GM21360 (cell line): ENCODE measurements at regions not wholly inside any gene's neighbourhood (a gene's known extent, or its start where the extent isn't known, plus 50 kb on each side); places are given as distances from the start of the nearest gene placed in this dataset.
"Not testable (repeated sequence)": the region's sequence is repeated elsewhere in the genome, so short reads cannot be mapped to it uniquely, and the experiment has no call there.

Experiments
- ATAC-seq: cut with Tn5 transposase; IDR thresholded peaks from one replicate; pipeline ENCODE4 v1.9.1; 2021; ENCODE audit warnings: mild to moderate bottlenecking, moderate library complexity; ENCODE audit not compliant: unreplicated experiment

DNA sequence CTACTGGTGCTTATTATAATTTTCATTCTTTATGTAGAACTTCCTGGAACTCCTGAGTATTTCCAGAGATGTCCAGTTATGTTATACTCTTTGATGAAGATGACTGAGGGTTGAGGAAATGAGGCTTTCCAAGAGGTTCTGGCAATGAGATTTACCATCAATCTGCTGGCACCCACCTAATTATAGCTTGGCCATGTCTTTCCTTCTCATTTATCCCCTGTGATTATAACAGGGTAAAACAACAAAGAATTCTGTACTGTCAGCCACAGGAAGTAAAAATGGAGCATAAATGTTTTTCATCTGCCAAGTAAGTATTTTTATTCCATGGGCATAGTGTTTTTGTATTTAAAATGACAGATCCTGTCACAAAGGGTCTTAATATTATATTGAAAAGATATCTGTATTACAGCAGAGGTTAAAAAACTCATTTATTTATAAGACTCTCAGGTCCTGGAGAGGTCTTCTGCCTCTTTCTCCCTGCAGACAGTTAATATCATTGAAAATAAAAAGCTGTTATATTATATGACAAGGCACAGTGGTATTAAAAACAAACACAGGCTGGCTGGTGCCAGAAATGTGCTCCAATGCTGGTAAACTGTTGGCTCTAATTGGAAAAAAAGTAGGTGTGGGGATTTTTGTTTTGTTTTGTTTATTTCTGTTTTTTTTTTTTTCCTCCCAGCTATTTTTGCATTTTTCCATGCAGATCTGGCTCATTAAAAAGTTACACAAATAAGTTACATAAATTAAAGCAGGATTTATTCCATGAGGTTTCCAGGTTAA lies 1764.1 kb upstream of the CELF4 start:
- no peak for ATAC-seq

DNA sequence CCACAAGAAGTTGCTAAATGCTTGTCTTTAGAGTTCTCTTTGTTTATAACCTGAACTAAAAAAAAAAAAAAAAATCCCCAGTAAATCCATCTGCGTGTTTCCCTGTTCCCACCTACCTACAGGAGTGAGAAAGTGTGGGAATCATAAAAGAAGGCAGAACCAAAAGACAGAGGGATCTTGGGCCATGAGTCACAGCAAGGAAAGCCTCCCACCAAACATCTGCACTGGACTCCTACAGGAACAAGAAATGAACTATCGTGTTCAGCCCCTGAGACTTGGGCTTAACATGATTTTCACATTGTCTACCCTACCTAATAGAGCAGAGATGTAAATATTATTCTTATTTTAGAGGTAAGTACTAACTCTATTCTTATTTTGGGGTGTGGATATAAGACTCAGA lies 1761.2 kb upstream of the CELF4 start:
- no peak for ATAC-seq

DNA sequence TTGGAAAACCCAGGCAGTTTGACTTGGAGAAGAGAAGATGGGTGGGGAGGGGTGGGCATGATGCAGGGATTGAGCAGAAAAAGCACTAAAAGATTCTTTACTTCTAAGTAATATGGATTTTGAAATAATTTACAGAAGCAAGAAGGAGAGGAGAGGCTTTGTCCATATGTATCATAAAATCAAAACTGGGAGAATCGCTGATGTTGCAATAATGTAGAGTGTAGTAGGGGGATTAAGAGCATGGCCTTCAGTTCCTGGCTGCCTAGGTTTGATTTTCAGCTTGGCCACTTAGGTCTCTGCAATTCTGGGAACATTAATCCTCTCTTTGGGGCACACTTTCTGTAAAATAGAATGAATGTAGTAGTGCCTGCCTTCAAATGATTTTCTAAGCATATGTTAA lies 1760.4 kb upstream of the CELF4 start:
- no peak for ATAC-seq

DNA sequence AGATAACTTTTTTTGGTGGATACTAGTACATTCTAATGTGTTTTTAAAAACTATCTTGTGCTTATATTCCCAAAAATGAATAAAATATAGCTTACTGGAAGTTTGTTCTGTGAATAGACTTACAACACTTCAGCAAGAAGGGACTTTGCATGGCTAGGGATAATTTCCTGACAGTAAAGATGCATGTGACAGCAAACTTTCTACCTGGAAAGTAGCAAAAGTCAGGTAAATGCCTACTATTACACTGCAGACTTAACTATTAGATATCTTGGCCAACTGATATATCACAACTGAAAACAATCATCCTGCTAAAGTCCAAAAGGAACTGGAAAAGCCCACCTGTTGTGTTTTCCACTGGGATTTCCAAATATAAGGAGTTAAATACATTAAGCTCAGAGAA lies 1753.5 kb upstream of the CELF4 start:
- ATAC-seq, result no peak

DNA sequence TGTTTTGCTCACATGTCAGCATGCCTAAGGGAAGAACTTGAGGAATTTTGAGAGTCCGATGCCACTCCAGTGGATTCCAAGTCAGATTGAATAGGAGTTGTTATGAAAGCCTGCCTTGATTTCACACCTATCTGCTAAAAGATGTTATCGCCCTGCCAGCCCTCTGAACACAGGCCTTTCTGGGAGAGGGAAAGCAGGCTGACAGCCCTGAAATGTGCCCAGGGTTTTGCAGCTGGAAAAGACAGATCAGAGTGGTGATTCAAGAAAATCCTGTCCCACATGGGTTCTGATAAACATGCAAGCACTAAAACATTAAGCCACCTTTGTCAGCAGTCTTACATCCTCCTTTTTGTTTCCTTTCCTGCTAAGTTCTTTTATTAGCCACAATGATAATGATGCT lies 1752.9 kb upstream of the CELF4 start:
- no peak for ATAC-seq

DNA sequence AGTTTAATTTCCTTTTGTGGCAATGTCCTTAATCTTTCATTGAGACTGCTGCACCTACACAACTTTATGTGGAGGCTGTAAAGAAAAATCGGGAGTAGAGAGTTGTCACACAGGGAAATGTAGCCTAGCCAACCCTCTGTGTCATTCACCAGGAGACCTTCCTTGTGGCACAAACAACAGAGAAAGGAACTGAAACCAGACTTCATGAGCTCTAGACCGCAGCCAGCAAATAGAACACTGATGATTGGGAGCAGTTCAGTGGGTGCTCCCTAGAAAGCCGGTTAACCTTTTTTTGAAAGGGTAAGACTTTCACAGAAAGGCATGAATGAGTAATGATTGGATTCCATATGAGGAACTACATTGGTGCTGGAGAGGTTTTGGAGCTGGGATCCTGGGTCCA lies 1752.4 kb upstream of the CELF4 start:
- ATAC-seq, result peak; percentile 49

DNA sequence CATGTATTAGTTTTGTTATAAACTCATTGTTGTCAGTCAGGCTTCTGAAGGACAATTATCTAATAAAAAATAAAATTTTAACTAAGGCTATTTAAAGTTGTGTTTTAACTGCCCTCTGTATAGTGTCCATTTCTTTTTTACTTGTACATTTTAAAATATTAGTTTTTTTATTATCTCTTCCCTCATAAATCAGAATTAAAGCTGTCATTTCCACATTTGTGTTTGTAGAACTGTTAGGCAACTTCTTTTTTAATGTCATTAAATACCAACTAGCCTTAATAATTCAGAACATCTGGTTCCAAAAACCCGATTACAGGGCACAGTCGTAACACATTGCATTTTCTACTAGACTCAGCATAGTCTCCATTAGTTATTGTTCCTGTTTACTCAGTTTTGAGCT lies 1749.0 kb upstream of the CELF4 start:
- ATAC-seq, result no peak

DNA sequence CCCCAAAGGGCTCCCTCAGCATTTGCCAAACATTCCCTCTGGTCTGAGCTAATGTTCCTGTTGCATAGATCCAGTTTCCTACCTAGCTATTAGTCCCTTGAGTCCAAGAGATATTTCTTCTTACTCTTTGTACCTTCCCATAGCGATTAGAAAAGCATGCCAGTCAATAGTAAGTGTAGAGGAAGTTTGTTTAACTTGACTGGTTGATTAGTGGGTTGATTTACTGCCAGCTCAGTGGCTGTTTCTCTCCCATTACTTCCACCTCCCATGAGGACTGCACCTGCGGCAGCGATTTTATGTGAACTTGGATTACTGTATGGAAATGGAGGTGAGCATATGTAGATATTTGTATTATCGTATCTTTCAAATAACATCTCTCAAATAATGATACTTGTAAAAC lies 1748.4 kb upstream of the CELF4 start:
- ATAC-seq, result no peak

DNA sequence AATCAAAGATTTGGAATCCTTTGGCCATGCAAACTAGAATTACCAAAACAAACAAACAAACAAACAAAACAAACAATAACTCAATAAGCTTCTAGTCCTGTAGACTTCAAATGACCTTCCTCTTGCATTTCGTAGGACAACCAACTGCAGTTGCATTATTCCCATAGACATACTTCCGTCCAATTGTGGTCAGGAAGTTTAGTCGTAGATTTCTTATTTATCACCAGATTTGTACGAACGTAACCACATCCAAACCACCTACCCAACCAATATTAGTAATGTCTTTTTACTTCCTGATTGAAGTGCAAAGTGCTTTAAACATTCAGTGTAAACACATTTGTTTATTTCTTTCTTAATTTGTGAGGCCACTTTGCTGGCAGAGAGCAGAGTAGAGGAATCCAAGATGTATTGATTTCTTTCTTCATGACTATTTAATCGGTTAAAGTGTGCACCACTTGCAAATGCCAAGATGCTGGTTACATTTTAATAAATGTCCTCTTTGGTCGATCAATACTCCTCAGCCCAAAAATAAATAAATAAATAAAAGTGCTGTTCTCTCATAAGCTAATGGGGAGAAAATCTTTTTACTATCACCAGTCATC lies 1745.6 kb upstream of the CELF4 start:
- ATAC-seq, result no peak

DNA sequence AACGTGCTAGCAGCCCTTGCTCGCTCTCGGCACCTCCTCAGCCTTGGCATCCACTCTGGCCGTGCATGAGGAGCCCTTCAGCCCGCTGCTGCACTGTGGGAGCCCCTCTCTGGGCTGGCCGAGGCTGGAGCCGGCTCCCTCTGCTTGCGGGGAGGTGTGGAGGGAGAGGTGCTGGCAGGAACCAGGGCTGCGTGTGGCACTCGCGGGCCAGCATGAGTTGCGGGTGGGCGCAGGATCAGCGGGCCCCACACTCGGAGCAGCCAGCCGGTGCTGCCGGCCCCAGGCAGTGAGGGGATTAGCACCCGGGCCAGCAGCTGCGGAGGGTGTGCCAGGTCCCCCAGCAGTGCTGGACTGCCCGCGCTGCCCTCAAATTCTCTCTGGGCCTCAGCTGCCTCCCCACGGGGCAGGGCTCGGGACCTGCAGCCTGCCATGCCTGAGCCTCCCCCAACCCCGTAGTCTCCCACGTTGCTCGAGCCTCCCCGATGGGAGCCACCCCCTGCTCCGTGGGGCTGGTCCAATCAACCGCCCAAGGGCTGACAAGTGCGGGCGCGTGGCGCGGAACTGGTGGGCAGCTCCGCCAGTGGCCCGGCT lies 1743.4 kb upstream of the CELF4 start:
- ATAC-seq, result not testable (repeated sequence)

DNA sequence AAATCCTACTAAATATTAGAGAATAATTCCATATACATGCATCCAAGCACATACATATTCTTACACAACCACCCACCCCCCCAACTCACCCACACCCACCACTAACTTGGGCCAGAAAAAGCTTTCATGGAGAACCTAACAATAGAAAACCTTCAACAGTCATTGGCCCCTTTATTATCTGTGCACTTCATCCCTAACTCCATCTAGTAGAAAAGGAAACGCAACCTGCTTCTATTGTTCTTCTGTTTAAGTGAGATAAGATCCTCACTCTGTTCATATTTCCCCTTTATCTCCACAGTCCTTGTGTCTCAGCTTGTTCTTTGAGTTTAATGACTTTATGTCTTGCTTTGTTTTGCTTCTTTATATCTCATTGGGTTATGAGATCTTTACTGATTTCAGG lies 1740.2 kb upstream of the CELF4 start:
- ATAC-seq, result no peak

DNA sequence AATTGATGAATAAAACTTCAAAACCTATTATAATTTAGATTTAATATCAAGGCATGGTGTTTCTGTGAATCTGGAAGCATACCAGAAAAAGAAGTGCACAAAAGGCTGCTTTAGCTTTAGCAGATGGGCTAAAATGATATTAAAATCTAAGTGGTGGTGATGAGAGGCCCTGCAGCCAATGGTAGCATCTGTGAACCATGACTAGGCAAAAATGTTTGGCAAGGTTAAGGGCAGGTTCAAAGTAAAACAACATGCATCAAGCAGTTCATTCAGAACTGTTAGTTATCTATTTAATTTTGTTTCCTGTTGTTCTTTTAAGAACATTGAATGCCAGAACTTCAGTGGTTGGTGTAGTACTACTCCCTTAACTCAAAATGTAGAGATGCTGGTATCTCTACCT lies 1736.9 kb upstream of the CELF4 start:
- no peak for ATAC-seq

DNA sequence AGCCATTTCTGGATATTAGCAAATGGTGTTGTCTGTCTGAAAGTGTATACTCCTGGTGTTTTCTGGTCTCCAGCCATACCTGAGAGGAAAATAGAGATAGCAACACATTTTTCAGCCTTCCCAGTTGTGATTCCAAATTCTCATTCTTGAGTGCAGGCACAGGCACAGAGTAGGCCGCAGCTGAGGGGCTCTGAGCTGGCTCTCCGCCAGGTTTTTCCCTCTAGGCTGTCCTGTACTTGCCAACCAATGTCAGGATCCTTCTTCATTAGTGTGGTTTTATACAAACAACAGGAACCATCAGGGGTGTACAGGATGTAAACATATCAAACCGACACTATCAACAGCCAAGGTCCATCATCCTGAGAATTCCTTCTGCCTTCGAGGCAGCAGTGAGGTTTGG lies 1733.6 kb upstream of the CELF4 start:
- ATAC-seq, result no peak

DNA sequence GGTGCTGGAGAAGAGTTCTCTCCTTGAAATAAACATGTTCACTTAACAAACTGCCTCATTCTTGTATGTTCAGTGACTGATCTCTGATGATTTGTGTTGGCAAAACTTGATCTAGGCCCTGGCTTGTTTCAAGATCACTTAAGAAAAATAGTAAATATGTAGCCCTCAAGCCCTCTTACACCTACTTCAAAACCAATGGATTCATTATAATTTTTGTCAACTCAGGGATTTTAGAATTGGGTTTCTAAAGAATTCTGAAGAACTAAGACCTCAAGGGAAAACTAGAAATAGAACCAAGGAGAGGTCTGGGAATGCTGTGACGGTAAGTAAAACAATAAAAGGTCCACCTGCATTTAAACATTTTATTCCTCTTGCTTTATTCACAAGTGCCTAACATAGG lies 1731.6 kb upstream of the CELF4 start:
- no peak for ATAC-seq

DNA sequence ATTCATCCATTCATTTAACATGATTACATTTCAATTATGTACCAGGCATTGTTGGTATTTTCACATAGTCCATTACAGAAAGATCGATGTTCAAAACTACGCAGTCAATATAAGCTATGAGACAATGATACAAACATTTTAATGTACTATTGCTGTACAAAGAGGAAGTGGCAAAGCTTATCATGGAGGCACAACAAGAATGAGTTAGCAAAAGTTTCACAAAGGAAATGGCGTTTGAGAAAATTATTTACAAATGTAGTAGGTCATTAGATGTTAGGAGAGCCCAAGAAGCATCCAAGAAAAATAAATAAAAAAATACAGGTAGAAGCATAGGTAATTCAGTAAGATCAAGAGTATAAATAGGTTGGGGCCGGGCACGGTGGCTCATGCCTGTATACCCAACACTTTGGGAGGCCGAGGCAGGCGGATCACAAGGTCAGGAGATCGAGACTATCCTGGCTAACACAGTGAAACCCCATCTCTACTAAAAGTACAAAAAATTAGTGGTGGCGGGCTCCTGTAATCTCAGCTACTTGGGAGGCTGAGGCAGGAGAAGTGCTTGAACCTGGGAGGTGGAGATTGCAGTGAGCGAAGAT lies 1730.8 kb upstream of the CELF4 start:
- ATAC-seq, result no peak

DNA sequence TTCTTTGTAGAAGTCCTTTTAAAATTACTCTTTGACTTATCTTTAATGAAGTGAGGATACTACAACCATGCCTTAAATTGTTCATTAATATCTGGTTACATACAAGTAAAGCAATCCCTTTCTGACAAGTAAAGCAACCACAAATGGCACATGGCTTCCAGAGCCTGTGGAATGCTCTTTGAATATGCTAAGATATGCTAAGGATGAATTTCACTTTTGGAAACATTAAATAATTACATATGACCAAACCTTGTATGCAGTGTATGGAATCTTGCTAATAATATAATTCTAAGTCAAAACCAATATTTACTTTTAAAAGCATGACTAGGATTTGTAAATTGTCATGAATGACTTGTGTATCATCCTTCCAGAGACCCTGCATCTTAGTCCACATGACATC lies 1711.2 kb upstream of the CELF4 start:
- no peak for ATAC-seq

DNA sequence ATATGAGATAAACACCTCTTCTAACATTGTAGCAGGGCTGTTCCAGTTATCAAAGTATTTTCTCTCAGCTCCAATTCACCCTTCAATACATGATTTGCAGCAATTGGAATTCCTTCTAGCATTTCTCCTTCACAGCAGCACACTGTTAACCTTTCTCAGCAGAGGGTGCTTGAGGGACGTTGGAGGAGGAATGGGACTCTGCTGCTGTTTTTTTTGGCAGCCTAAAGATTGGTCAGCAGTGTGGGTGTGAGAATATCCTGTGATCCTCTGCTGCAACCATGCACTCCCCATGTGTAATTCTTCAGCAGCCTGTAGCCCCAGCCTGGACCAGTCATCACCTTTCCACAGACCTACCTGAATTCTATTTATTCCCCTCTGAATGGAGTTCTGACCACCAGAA lies 1708.9 kb upstream of the CELF4 start:
- no peak for ATAC-seq

DNA sequence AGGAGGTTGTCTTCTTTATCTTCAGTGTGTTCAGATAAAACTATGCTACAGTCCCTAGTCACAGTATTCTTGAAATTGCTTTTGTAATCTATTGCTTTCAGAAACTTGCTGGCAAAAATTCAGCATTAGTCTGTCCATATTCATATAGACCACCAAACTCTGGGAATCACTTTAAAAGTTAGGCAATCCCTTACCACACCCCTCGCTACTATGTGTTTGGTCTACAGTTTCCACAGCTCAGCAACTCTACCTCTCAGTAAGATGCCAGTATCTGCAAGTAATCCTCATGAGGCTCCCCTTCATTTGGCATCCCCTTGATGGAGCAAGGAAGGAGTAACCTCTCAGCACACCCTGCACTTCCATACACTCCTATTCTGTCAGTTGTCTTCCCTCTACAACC lies 1706.6 kb upstream of the CELF4 start:
- ATAC-seq, result no peak

DNA sequence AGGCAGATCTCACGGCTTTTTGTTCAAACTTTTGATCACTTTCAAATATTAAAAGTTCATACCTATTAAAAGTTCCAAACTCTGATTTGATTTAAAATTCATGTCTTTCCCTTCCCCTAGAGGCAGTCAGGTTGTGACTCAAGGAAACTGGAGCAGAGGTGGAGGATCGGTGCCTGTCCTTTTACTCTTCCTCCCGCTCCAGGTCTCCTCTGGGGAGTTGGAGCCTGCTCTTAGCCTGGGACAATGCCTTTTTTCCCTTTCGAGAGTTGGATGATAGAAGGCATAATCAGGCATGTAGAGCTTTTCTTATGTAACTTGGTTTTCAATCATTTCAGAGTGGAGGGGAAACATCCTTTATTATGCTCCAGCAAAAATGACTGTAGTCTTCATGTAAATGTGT lies 1706.1 kb upstream of the CELF4 start:
- no peak for ATAC-seq

DNA sequence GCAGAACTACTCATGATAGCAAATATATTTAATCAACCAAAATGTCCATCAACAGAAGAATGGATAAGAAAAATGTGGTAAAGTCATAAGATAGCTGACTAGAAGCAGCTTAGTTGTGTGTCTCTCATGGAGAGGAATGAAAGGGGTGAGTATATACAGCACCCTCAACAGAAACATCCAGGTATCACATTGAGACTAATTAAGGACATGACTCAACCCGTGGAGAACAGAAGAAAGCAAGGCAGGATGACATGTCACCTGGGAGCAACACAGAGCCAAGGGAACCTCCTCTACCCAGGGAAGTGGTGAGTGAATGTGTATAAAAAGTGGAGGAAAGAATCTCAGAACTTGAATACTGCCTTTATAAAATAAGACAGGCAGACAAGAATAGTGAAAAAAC lies 1695.0 kb upstream of the CELF4 start:
- ATAC-seq, result no peak

DNA sequence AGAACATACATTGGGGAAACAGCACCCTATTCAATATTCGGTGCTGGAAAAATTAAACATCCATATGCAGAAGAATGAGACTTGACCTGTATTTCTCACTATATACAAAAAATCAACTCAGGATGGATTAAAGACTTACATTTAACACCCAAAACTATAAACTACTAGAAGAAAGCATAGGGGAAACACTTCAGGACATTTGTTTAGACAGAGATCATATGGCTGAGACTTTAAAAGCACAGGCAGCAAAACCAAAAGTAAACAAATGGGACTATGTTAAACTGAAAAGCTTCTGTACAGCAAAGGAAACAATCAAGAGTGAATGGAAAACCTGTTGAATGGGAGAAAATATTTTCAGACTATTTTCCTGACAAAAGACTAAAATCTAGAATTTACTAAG lies 1694.1 kb upstream of the CELF4 start:
- ATAC-seq, result no peak

DNA sequence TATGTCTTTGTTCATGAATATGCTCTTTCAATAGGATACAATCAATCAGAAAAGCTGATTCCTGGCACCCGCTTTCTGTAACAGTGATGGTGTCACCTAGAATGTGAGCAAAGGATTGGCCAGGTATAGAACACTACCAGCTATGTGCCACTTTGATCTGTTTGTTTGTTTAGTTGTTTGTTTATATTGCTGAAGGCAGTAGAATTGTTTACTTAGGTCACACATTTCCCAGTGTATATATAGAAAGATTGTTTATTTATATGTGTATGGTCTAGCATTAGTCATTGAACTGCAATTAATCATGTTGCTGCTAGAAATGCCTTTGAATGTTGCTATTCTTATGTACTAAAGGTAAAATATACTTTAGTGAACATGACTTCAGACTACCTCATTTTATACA lies 1678.6 kb upstream of the CELF4 start:
- ATAC-seq, result no peak
